ENCODE measurements at regions not wholly inside any gene's neighbourhood (a gene's known extent, or its start where the extent isn't known, plus 50 kb on each side); places are given as distances from the start of the nearest gene placed in this dataset.

DNA sequence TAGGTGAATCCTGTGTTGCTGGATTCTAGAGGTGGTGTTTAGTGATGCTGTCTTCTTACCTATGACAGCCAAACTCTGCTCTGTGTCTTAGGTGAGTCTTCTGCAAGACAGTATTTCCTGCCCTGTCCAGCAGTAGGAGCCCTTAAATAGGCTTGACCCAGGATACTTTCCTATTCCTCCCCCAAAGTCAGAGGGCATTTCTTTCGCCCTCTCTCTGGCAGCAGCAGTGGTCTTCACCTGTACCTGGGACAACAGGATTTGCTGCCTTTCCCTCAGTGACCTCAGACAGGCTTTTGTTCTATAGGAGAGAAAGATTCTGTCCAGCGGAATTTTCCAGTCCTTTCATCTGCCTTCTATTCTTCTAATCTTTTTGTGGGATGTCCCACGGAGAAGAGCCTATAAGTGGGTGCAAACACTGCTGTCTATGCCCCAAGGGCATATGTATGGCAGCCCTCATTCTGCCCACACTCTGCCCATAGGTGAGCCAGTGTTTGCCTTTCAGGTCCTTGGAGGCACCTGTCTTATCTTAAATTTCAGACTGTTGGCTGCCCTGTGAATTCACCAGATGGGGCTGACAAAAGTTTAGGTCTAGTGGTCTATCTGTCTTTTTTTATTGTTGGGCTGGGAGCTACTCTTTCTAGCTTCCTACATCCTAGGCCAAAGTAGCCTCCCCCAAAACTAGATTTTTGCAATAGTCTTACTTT is 177.3 kb upstream of the SPOPL start:
- TF ChIP-seq, protein P1, sequence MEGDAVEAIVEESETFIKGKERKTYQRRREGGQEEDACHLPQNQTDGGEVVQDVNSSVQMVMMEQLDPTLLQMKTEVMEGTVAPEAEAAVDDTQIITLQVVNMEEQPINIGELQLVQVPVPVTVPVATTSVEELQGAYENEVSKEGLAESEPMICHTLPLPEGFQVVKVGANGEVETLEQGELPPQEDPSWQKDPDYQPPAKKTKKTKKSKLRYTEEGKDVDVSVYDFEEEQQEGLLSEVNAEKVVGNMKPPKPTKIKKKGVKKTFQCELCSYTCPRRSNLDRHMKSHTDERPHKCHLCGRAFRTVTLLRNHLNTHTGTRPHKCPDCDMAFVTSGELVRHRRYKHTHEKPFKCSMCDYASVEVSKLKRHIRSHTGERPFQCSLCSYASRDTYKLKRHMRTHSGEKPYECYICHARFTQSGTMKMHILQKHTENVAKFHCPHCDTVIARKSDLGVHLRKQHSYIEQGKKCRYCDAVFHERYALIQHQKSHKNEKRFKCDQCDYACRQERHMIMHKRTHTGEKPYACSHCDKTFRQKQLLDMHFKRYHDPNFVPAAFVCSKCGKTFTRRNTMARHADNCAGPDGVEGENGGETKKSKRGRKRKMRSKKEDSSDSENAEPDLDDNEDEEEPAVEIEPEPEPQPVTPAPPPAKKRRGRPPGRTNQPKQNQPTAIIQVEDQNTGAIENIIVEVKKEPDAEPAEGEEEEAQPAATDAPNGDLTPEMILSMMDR (IDR thresholded peaks at IDR 0.05; ENCODE audit: low read depth, low read length), result no peak

DNA sequence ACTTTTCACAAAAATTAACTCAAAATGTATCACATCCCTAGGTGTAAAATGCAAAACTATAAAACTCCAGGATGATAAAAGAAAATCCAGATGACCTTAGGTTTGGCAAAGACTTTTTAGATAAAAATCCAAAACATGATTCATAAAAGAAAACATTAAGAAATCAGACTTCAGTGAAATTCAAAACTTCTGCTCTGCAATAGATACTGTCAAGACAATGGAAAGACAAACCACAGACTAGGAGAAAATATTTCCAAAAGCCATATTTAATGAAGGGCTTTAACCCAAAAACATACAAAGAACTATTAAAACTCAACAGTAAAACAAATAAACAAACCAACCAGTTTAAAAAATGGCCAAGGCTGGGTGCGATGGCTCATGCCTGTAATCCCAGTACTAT is 173.6 kb upstream of the SPOPL start:
- TF ChIP-seq, protein P1 (IDR thresholded peaks at IDR 0.05; ENCODE audit: low read depth, low read length), result no peak

More for the DNA sequence above, 177.3 kb upstream of the SPOPL start:
- H3K4me3 ChIP-seq (ENCODE audit: low read depth, low read length), result no peak overlapping the region

DNA sequence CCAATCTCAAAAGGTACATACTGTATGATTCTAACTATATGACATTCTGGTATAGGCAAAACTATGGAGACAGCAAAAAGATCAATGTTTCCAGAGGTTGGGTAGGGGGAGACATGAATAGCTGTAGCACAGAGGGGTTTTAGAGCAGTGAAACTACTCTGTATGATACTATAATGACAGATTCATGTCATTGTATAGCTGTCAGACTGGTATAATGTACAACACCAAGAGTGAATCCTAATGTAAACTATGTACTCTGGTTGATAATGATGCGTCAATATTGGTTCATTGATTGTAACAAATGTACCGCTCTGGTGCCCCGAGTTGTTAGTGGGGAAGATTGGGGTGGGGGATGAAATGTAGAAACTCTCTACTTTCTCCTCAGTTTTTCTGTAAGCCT is 172.4 kb upstream of the SPOPL start:
- no peak overlapping the region for H3K4me3 ChIP-seq (ENCODE audit: low read depth, low read length)
- TF ChIP-seq, protein P1 (IDR thresholded peaks at IDR 0.05; ENCODE audit: low read depth, low read length), result no peak

More for the DNA sequence above, 173.6 kb upstream of the SPOPL start:
- H3K4me3 ChIP-seq (ENCODE audit: low read depth, low read length), result no peak overlapping the region

GRCh38 chr2:138329591-138329990 is 172.0 kb upstream of the SPOPL start:
- no peak overlapping the region for H3K4me3 ChIP-seq (ENCODE audit: low read depth, low read length)
- TF ChIP-seq, protein P1 (IDR thresholded peaks at IDR 0.05; ENCODE audit: low read depth, low read length), result no peak

DNA sequence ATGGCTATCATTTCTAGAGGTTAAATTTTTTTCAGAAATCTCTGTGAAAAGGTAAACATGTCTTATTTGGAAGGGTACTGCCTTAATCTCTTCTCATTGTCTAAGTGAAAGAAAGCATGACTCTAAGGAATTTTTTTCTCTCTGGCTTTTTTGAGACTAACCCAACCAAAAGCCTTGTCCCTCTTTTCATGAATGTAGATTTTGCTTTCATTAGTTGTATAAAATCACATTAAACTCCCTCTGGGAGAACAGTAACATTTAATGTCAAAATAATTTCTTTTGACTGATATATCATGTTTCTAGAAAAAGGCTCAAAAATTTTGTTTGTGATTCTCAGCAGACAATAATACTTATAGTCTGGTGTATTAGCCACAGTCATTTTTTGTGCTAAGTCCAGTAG is 168.4 kb upstream of the SPOPL start:
- TF ChIP-seq, protein P1 (IDR thresholded peaks at IDR 0.05; ENCODE audit: low read depth, low read length), result no peak
- no peak overlapping the region for H3K4me3 ChIP-seq (ENCODE audit: low read depth, low read length)

GRCh38 chr2:138333677-138334076 is 167.9 kb upstream of the SPOPL start:
- TF ChIP-seq, protein P1 (IDR thresholded peaks at IDR 0.05; ENCODE audit: low read depth, low read length), result no peak
- no peak overlapping the region for H3K4me3 ChIP-seq (ENCODE audit: low read depth, low read length)

DNA sequence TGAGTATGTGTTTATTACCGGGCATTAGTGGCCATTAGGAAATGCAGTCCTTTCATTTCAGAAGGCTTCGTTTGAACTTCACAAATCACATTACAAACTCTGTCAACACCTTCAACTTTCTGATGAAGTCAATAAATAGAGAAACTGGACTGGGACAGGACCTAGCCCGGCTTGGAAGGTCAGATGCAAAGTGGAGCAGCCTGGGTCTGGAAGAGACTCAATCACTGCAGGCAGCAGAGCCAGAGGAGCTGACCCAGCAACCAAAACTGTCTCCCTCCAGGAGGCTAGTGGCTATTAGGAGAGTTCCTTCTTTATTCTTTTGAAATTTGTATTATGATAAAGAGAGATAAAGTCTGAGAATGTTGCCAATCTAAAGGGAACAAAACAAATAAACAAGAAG is 167.2 kb upstream of the SPOPL start:
- no peak overlapping the region for H3K4me3 ChIP-seq (ENCODE audit: low read depth, low read length)
- TF ChIP-seq, protein P1 (IDR thresholded peaks at IDR 0.05; ENCODE audit: low read depth, low read length), result no peak
